Fibroblast of pulmonary artery (primary cell): ENCODE measurements at regions not wholly inside any gene's neighbourhood (a gene's known extent, or its start where the extent isn't known, plus 50 kb on each side); places are given as distances from the start of the nearest gene placed in this dataset.
"Not testable (repeated sequence)": the region's sequence is repeated elsewhere in the genome, so short reads cannot be mapped to it uniquely, and the experiment has no call there.

Experiments used
- DNase-seq: peaks from one replicate; pipeline ENCODE4 v3.0.0-alpha.2; 2010; ENCODE audit warnings: low read depth
- H3K4me3 ChIP-seq: replicated peaks from 2 replicates; pipeline ENCODE4 v1.5.1; 2011; ENCODE audit warnings: low read depth, mild to moderate bottlenecking, control low read depth, low read length, moderate library complexity
- CTCF ChIP-seq: IDR thresholded peaks from 2 replicates; pipeline ENCODE4 v1.5.1; 2011; ENCODE audit warnings: mild to moderate bottlenecking, control low read depth, low read length, inconsistent platforms; ENCODE audit errors: missing control alignments

GRCh38 chr14:48622980-48623379, 947.6 kb upstream of the MDGA2 start:
- no peak for TF ChIP-seq CTCF
- no peak overlapping the region for H3K4me3 ChIP-seq
- no peak for DNase-seq

GRCh38 chr14:48618057-48618456, 942.7 kb upstream of the MDGA2 start:
- no peak for DNase-seq
- no peak for TF ChIP-seq CTCF
- no peak overlapping the region for H3K4me3 ChIP-seq

- no peak for DNase-seq
- no peak overlapping the region for H3K4me3 ChIP-seq
- no peak for TF ChIP-seq CTCF
Measured at GRCh38 chr14:48616931-48617330, 941.5 kb upstream of the MDGA2 start.

GRCh38 chr14:48615618-48616017, 940.2 kb upstream of the MDGA2 start:
- no peak for DNase-seq
- TF ChIP-seq CTCF: no peak
- H3K4me3 ChIP-seq: no peak overlapping the region

- DNase-seq: no peak
- no peak for TF ChIP-seq CTCF
- H3K4me3 ChIP-seq: no peak overlapping the region
Measured at GRCh38 chr14:48614003-48614402, 938.6 kb upstream of the MDGA2 start.

GRCh38 chr14:48606960-48607359, 931.6 kb upstream of the MDGA2 start:
- not testable (repeated sequence) for H3K4me3 ChIP-seq, DNase-seq

GRCh38 chr14:48598458-48598857, 923.1 kb upstream of the MDGA2 start:
- DNase-seq: no peak
- no peak overlapping the region for H3K4me3 ChIP-seq
- TF ChIP-seq CTCF: no peak

GRCh38 chr14:48586099-48586498, 910.7 kb upstream of the MDGA2 start:
- H3K4me3 ChIP-seq: no peak overlapping the region
- no peak for TF ChIP-seq CTCF
- no peak for DNase-seq
